T-cell (primary cell): ENCODE measurements at regions not wholly inside any gene's neighbourhood (a gene's known extent, or its start where the extent isn't known, plus 50 kb on each side); places are given as distances from the start of the nearest gene placed in this dataset.

Experiments used
- ATAC-seq, 4 experiments: fragments of 200-7000 bp in 3 of 4; fragments of 150-1000 bp in 1 of 4; cut with Tn5 transposase; replicated peaks in 1 of 4; 1 replicate in 3 of 4; 2 replicates in 1 of 4; pipeline ENCODE4 v1.10.0; 2021; ENCODE audit warnings: moderate library complexity in 3 of 4, mild to moderate bottlenecking in 2 of 4, moderate number of reproducible peaks in 1 of 4
- CTCF ChIA-PET, 2 donors: fragments of 300-600 bp; sonication (Branson Sonifier 250); formaldehyde crosslinking; loops; one replicate each; lab custom pipeline; 2022; ENCODE audit warnings: antibody characterized with exemption in 2 of 2; lab: Charles Lee
- POLR2A ChIA-PET, 2 donors: fragments of 300-600 bp; sonication (Branson Sonifier 250); formaldehyde crosslinking; loops; one replicate each; lab custom pipeline; 2022; ENCODE audit warnings: antibody characterized with exemption in 2 of 2; lab: Charles Lee
- DNase-seq, 35 experiments: peaks; one replicate each; pipeline versions ENCODE4 v3.0.0 to v3.0.0-alpha.2; 2013 to 2023
- H3K27ac ChIP-seq: one replicate; pipeline ENCODE4 v1.5.1; 2013; ENCODE audit warnings: low read length
- H3K27me3 ChIP-seq, 2 experiments: replicated peaks in 1 of 2; 1 replicate in 1 of 2; 2 replicates in 1 of 2; pipeline versions ENCODE4 v1.6.1 to v1.7.0; 2013; ENCODE audit warnings: low read length in 1 of 2, mixed read lengths in 1 of 2; ENCODE audit not compliant: control insufficient read depth in 2 of 2, insufficient read depth in 2 of 2; ENCODE audit errors: extremely low read depth in 1 of 2
- H3K36me3 ChIP-seq, 2 donors: 1 replicate in 1 of 2; 2 replicates in 1 of 2; pipeline versions ENCODE4 v1.6.1 to v1.7.0; 2013; ENCODE audit warnings: low read length in 1 of 2; ENCODE audit not compliant: control insufficient read depth in 2 of 2, insufficient read depth in 1 of 2; ENCODE audit errors: extremely low read depth in 1 of 2
- H3K4me1 ChIP-seq, 2 experiments: 1 replicate in 1 of 2; 2 replicates in 1 of 2; pipeline versions ENCODE4 v1.6.1 to v1.7.0; 2013; ENCODE audit warnings: low read length in 2 of 2, mixed read lengths in 1 of 2; ENCODE audit not compliant: insufficient read depth in 2 of 2, control insufficient read depth in 1 of 2; ENCODE audit errors: extremely low read depth in 1 of 2
- H3K4me3 ChIP-seq, 2 donors: 1 replicate in 1 of 2; 2 replicates in 1 of 2; pipeline versions ENCODE4 v1.5.1 to v1.7.0; 2013; ENCODE audit warnings: mild to moderate bottlenecking in 2 of 2, low read length in 1 of 2, moderate library complexity in 1 of 2; ENCODE audit not compliant: control insufficient read depth in 1 of 2; ENCODE audit errors: extremely low read depth in 1 of 2
- H3K9me3 ChIP-seq: 2 replicates; pipeline ENCODE4 v1.7.0; 2013
- H3K27ac Mint-ChIP-seq, 2 donors: one replicate each; pipeline ENCODE4 v1.8.0; 2020 to 2021; ENCODE audit warnings: mild to moderate bottlenecking in 2 of 2, mixed read lengths in 2 of 2
- H3K27me3 Mint-ChIP-seq, 2 donors: one replicate each; pipeline ENCODE4 v1.8.0; 2021 to 2022; ENCODE audit warnings: mixed read lengths in 2 of 2
- H3K36me3 Mint-ChIP-seq: one replicate; pipeline ENCODE4 v1.8.0; 2021; ENCODE audit warnings: mixed read lengths
- H3K4me1 Mint-ChIP-seq, 3 donors: one replicate each; pipeline ENCODE4 v1.8.0; 2020 to 2022; ENCODE audit warnings: mixed read lengths in 3 of 3, mild to moderate bottlenecking in 1 of 3
- H3K4me3 Mint-ChIP-seq, 3 donors: one replicate each; pipeline ENCODE4 v1.8.0; 2020 to 2022; ENCODE audit warnings: mild to moderate bottlenecking in 3 of 3, mixed read lengths in 3 of 3, moderate library complexity in 3 of 3
- H3K9me3 Mint-ChIP-seq, 3 donors: one replicate each; pipeline ENCODE4 v1.8.0; 2020 to 2022; ENCODE audit warnings: mixed read lengths in 3 of 3
- WGBS: methylation state at CpG from one replicate; pipeline ENCODE4 v1.1.5; 2013; ENCODE audit warnings: missing lambda C conversion rate; ENCODE audit not compliant: insufficient coverage; 5-methylcytosine and 5-hydroxymethylcytosine counted together

GRCh38 chr4:36553029-36553428 lies 271.6 kb downstream of the DTHD1 start:
- WGBS = no CpG with 5 or more reads among the region's 1 CpG
- Histone ChIP-seq H3K27ac (no peak overlapping the region), H3K36me3 (no peaks in the 10 kb centered on the region), H3K27me3 (no peaks in the 10 kb centered on the region), H3K9me3 (no peaks in the 10 kb centered on the region), H3K4me1 (peaks cover 0 to 5% of the 10 kb centered on the region in 2 experiments), H3K4me3 (no peak overlapping the region)
- no peak for ATAC-seq
- Mint-ChIP-seq H3K27ac (no peak overlapping the region), H3K27me3 (no peaks in the 10 kb centered on the region), H3K9me3 (no peaks in the 10 kb centered on the region), H3K36me3 (no peaks in the 10 kb centered on the region), H3K4me3 (no peak overlapping the region), H3K4me1 (peaks cover 0 to 6% (median 6%) of the 10 kb centered on the region in 3 donors)
- DNase-seq = no peak
- POLR2A ChIA-PET = no interaction called here
- CTCF ChIA-PET = no interaction called here

- H3K27me3 ChIP-seq = no peaks in the 10 kb centered on the region
- H3K9me3 ChIP-seq = no peaks in the 10 kb centered on the region
- Mint-ChIP-seq H3K36me3 (no peaks in the 10 kb centered on the region), H3K27ac (no peak overlapping the region), H3K27me3 (no peaks in the 10 kb centered on the region), H3K4me3 (no peak overlapping the region), H3K4me1 (peaks cover 0 to 6% (median 6%) of the 10 kb centered on the region in 3 donors), H3K9me3 (no peaks in the 10 kb centered on the region)
- H3K4me1 ChIP-seq = peaks cover 0 to 5% of the 10 kb centered on the region in 2 experiments
- ChIA-PET POLR2A (no interaction called here), CTCF (no interaction called here)
- no peaks in the 10 kb centered on the region for H3K36me3 ChIP-seq
- H3K4me3 ChIP-seq = no peak overlapping the region
- WGBS = 100% methylated on average over 1 of the region's 3 CpGs
- H3K27ac ChIP-seq = no peak overlapping the region
- DNase-seq = no peak
- no peak for ATAC-seq
These were observed 272.0 kb downstream of the DTHD1 start for GRCh38 chr4:36553453-36553852.

DNA sequence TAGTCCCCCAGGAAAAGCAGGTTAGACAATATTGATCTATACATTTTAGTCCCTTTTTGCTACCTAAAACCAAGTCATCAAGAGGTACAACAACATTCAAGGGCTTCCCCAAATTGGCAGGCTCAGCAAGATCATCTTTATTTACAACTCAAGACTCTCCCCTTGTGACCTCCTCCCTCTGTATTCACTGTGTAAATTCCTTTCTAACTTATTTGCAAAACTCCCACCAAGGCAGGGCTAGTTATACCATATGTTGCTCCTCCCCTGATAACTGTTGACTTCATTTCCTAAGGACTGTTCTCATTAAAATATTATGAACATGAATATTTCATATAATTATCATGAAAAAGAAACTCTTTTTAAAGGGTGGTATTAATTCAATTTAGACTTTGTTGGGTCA lies 275.6 kb downstream of the DTHD1 start:
- peaks cover 0 to 1% (median 1%) of the 10 kb centered on the region in 3 donors for H3K4me1 Mint-ChIP-seq
- no peaks in the 10 kb centered on the region for H3K36me3 Mint-ChIP-seq
- no peak for DNase-seq
- ATAC-seq = no peak
- no peaks in the 10 kb centered on the region for H3K36me3 ChIP-seq
- no peak overlapping the region for H3K27ac Mint-ChIP-seq
- no peak overlapping the region for H3K27ac ChIP-seq
- no peaks in the 10 kb centered on the region for H3K27me3 Mint-ChIP-seq
- H3K4me3 ChIP-seq = no peak overlapping the region
- H3K4me1 ChIP-seq = peaks cover 0 to 2% of the 10 kb centered on the region in 2 experiments
- POLR2A ChIA-PET = no interaction called here
- H3K4me3 Mint-ChIP-seq = no peak overlapping the region
- no peaks in the 10 kb centered on the region for H3K9me3 ChIP-seq
- CTCF ChIA-PET = no interaction called here
- H3K9me3 Mint-ChIP-seq = no peaks in the 10 kb centered on the region
- H3K27me3 ChIP-seq = no peaks in the 10 kb centered on the region

GRCh38 chr4:36568575-36568974 lies 287.2 kb downstream of the DTHD1 start:
- ChIA-PET POLR2A (no interaction called here), CTCF (no interaction called here)
- Mint-ChIP-seq H3K36me3 (no peaks in the 10 kb centered on the region), H3K9me3 (peaks cover 0 to 9% (median 0%) of the 10 kb centered on the region in 3 donors), H3K4me1 (no peaks in the 10 kb centered on the region), H3K27me3 (peaks cover 7 to 10% of the 10 kb centered on the region in 2 donors), H3K27ac (no peak overlapping the region), H3K4me3 (no peak overlapping the region)
- Histone ChIP-seq H3K9me3 (no peaks in the 10 kb centered on the region), H3K27me3 (peaks cover 0 to 10% of the 10 kb centered on the region in 2 experiments), H3K36me3 (no peaks in the 10 kb centered on the region), H3K4me1 (no peaks in the 10 kb centered on the region), H3K27ac (no peak overlapping the region), H3K4me3 (no peak overlapping the region)
- ATAC-seq = no peak
- WGBS = 78% methylated on average over 3 of the region's 3 CpGs
- no peak for DNase-seq

DNA sequence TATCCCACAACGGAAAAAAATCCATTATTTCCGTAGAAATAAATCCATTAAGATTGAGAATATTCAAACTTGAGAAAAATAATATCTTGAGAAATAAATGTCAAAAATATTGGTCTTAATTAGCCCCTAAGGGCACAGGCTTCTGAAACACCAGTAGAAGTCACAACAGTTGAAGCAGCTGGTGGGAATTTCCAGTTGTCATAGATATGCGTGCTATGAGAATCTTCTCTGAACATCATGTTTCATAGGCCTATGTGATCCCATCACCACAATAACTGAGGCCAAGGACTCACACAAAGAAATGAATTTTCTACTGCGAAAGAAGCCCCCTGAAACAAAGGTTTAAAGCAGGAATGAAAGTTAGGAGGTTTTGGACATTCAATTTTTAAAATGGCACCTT lies 292.0 kb downstream of the DTHD1 start:
- H3K36me3 ChIP-seq = no peaks in the 10 kb centered on the region
- POLR2A ChIA-PET = no interaction called here
- no peak for DNase-seq
- Mint-ChIP-seq H3K27ac (no peak overlapping the region), H3K36me3 (no peaks in the 10 kb centered on the region), H3K27me3 (peaks cover 5 to 10% of the 10 kb centered on the region in 2 donors), H3K4me1 (no peaks in the 10 kb centered on the region), H3K9me3 (peaks cover 0 to 16% (median 5%) of the 10 kb centered on the region in 3 donors), H3K4me3 (no peak overlapping the region)
- CTCF ChIA-PET = no interaction called here
- H3K27me3 ChIP-seq = peaks cover 0 to 13% of the 10 kb centered on the region in 2 experiments
- H3K4me1 ChIP-seq = no peaks in the 10 kb centered on the region
- H3K4me3 ChIP-seq = no peak overlapping the region
- H3K27ac ChIP-seq = no peak overlapping the region
- ATAC-seq = no peak
- no peaks in the 10 kb centered on the region for H3K9me3 ChIP-seq
- no CpG with 5 or more reads among the region's 4 CpGs for WGBS

DNA sequence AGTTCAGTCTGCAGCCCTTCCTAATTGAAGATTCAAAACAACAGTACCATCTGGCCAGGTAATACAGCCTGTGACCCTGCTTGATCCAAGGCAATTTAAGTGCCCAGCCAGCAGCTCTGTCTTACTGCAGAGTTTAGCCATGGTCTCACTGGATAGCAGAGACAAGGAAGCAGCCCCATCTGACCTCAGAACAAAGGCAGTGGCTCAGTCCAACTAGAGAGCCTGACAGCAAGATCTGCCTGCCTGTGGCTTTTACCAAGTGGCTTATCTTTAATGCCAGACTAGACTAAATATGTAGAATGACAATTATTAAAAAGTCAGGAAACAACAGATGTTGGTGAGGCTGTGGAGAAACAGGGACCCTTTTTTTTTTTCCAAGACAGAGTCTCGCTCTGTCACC lies 293.4 kb downstream of the DTHD1 start:
- ChIA-PET CTCF (no interaction called here), POLR2A (no interaction called here)
- H3K4me1 ChIP-seq = no peaks in the 10 kb centered on the region
- peaks cover 0 to 4% of the 10 kb centered on the region in 2 experiments for H3K27me3 ChIP-seq
- peaks cover 0 to 16% (median 5%) of the 10 kb centered on the region in 3 donors for H3K9me3 Mint-ChIP-seq
- ATAC-seq (no peak), DNase-seq (no peak)
- WGBS = 80% methylated on average over 1 of the region's 1 CpG
- H3K36me3 Mint-ChIP-seq = no peaks in the 10 kb centered on the region
- peaks cover 0 to 3% of the 10 kb centered on the region in 2 donors for H3K27me3 Mint-ChIP-seq
- H3K4me1 Mint-ChIP-seq = no peaks in the 10 kb centered on the region
- no peak overlapping the region for H3K27ac ChIP-seq
- no peaks in the 10 kb centered on the region for H3K9me3 ChIP-seq
- H3K4me3 Mint-ChIP-seq = no peak overlapping the region
- no peak overlapping the region for H3K27ac Mint-ChIP-seq
- no peaks in the 10 kb centered on the region for H3K36me3 ChIP-seq
- H3K4me3 ChIP-seq = no peak overlapping the region

GRCh38 chr4:36582198-36582597 lies 300.8 kb downstream of the DTHD1 start:
- DNase-seq (no peak), ATAC-seq (no peak)
- Histone ChIP-seq H3K27me3 (peaks cover 0 to 4% of the 10 kb centered on the region in 2 experiments), H3K9me3 (no peaks in the 10 kb centered on the region), H3K4me3 (no peak overlapping the region), H3K36me3 (no peaks in the 10 kb centered on the region), H3K27ac (no peak overlapping the region), H3K4me1 (no peaks in the 10 kb centered on the region)
- H3K9me3 Mint-ChIP-seq = no peaks in the 10 kb centered on the region
- H3K4me3 Mint-ChIP-seq = no peak overlapping the region
- no peak overlapping the region for H3K27ac Mint-ChIP-seq
- ChIA-PET POLR2A (no interaction called here), CTCF (no interaction called here)
- no peaks in the 10 kb centered on the region for H3K27me3 Mint-ChIP-seq
- WGBS = 71% methylated on average over 1 of the region's 2 CpGs
- H3K36me3 Mint-ChIP-seq = no peaks in the 10 kb centered on the region
- H3K4me1 Mint-ChIP-seq = no peaks in the 10 kb centered on the region
